GM10266 (cell line): ENCODE measurements at regions not wholly inside any gene's neighbourhood (a gene's known extent, or its start where the extent isn't known, plus 50 kb on each side); places are given as distances from the start of the nearest gene placed in this dataset.

Experiments used
- DNase-seq: peaks from one replicate; pipeline ENCODE4 v3.0.0; 2012; ENCODE audit errors: extremely low spot score
- CTCF ChIP-seq: IDR thresholded peaks from 2 replicates; pipeline ENCODE4 v1.5.1; 2012; ENCODE audit warnings: mild to moderate bottlenecking, low read depth; ENCODE audit not compliant: control insufficient read depth, insufficient read depth; ENCODE audit errors: missing control alignments

GRCh38 chr4:20337261-20337664, 85.6 kb downstream of the SLIT2 start:
- no peak for DNase-seq
- TF ChIP-seq CTCF = no peak

- no peak for DNase-seq
- TF ChIP-seq CTCF = no peak
These were observed 87.1 kb downstream of the SLIT2 start for GRCh38 chr4:20338841-20339240.

GRCh38 chr4:20341134-20341738, 89.5 kb downstream of the SLIT2 start:
- no peak for TF ChIP-seq CTCF
- no peak for DNase-seq

- no peak for TF ChIP-seq CTCF
- no peak for DNase-seq
These were observed 95.8 kb downstream of the SLIT2 start for GRCh38 chr4:20347531-20347930.

- DNase-seq = no peak
- TF ChIP-seq CTCF = no peak
These were observed 96.7 kb downstream of the SLIT2 start for GRCh38 chr4:20348411-20348810.

GRCh38 chr4:20351360-20352162, 99.9 kb downstream of the SLIT2 start:
- TF ChIP-seq CTCF = no peak
- no peak for DNase-seq

- no peak for TF ChIP-seq CTCF
- no peak for DNase-seq
These were observed 100.4 kb downstream of the SLIT2 start for GRCh38 chr4:20352163-20352431.
